HFFc6 (cell line): ENCODE measurements at regions not wholly inside any gene's neighbourhood (a gene's known extent, or its start where the extent isn't known, plus 50 kb on each side); places are given as distances from the start of the nearest gene placed in this dataset.
"Not testable (repeated sequence)": the region's sequence is repeated elsewhere in the genome, so short reads cannot be mapped to it uniquely, and the experiment has no call there.

Experiments
- DNase-seq: peaks from one replicate; pipeline ENCODE4 v3.0.0-alpha.2; 2018
- H3K27ac Mint-ChIP-seq: 2 replicates; pipeline ENCODE4 v1.8.0; 2020; ENCODE audit warnings: mild to moderate bottlenecking, mixed read lengths
- H3K27me3 Mint-ChIP-seq: 2 replicates; pipeline ENCODE4 v1.8.0; 2021; ENCODE audit warnings: mild to moderate bottlenecking, moderate library complexity, mixed read lengths; ENCODE audit not compliant: insufficient read depth
- H3K36me3 Mint-ChIP-seq: 2 replicates; pipeline ENCODE4 v1.8.0; 2021; ENCODE audit warnings: low read depth, mixed read lengths
- H3K4me1 Mint-ChIP-seq: 2 replicates; pipeline ENCODE4 v1.8.0; 2020; ENCODE audit warnings: low read depth, mixed read lengths
- H3K4me3 Mint-ChIP-seq: 2 replicates; pipeline ENCODE4 v1.8.0; 2020; ENCODE audit warnings: mild to moderate bottlenecking, moderate library complexity, mixed read lengths
- H3K9me3 Mint-ChIP-seq: 2 replicates; pipeline ENCODE4 v1.8.0; 2020; ENCODE audit warnings: mild to moderate bottlenecking, mixed read lengths
- CTCF ChIP-seq: fragments of 200-600 bp; sonication (generic); IDR thresholded peaks from 2 replicates; pipeline ENCODE4 v1.5.0; 2021; ENCODE audit warnings: antibody characterized with exemption, mild to moderate bottlenecking

GRCh38 chrX:64662876-64663275, 267.6 kb upstream of the MTMR8 start:
- Mint-ChIP-seq H3K9me3 (peaks cover 15% of the 10 kb centered on the region), H3K36me3 (no peaks in the 10 kb centered on the region; the same call in 1 of the 2 replicates)

GRCh38 chrX:64657229-64657628, 262.0 kb upstream of the MTMR8 start:
- peaks cover 23% of the 10 kb centered on the region for H3K9me3 Mint-ChIP-seq
- H3K27ac Mint-ChIP-seq, H3K4me3 Mint-ChIP-seq, H3K4me1 Mint-ChIP-seq, DNase-seq, H3K27me3 Mint-ChIP-seq, H3K36me3 Mint-ChIP-seq: not testable (repeated sequence)

More at GRCh38 chrX:64662876-64663275, 267.6 kb upstream of the MTMR8 start:
- Mint-ChIP-seq H3K4me3 (no peak overlapping the region), H3K27ac (no peak overlapping the region), H3K4me1 (no peaks in the 10 kb centered on the region), H3K27me3 (no peaks in the 10 kb centered on the region; the same call in 1 of the 2 replicates)
- no peak for DNase-seq
- TF ChIP-seq CTCF = no peak

GRCh38 chrX:64642482-64642881, 247.2 kb upstream of the MTMR8 start:
- Mint-ChIP-seq H3K4me3 (no peak overlapping the region), H3K9me3 (peaks cover 4% of the 10 kb centered on the region), H3K4me1 (no peaks in the 10 kb centered on the region), H3K36me3 (no peaks in the 10 kb centered on the region), H3K27ac (no peak overlapping the region), H3K27me3 (no peaks in the 10 kb centered on the region)
- no peak for DNase-seq
- TF ChIP-seq CTCF = peak; percentile 25; the same call in 1 of the 2 replicates
